ENCODE measurements at regions not wholly inside any gene's neighbourhood (a gene's known extent, or its start where the extent isn't known, plus 50 kb on each side); places are given as distances from the start of the nearest gene placed in this dataset.

- TF ChIP-seq CTCF (IDR thresholded peaks at IDR 0.05; ENCODE audit: low read depth, low read length) = no peak
- no peak for DNase-seq (ENCODE audit: low read depth, low spot score)
- H3K4me3 ChIP-seq (ENCODE audit: low read depth, low read length) = no peak overlapping the region
- in situ Hi-C loops (cut with HindIII; ENCODE audit: low sequenced_read_pairs) = no loop called here
Measured at GRCh38 chr6:8159966-8160365, 57.6 kb upstream of the EEF1E1 start.

GRCh38 chr6:8157839-8158238 is 55.5 kb upstream of the EEF1E1 start:
- H3K4me3 ChIP-seq (ENCODE audit: low read depth, low read length) = no peak overlapping the region
- in situ Hi-C loops (cut with HindIII; ENCODE audit: low sequenced_read_pairs) = no loop called here
- no peak for DNase-seq (ENCODE audit: low read depth, low spot score)
- TF ChIP-seq CTCF (IDR thresholded peaks at IDR 0.05; ENCODE audit: low read depth, low read length) = no peak

- no peak for DNase-seq (ENCODE audit: low read depth, low spot score)
- TF ChIP-seq CTCF (IDR thresholded peaks at IDR 0.05; ENCODE audit: low read depth, low read length) = no peak
- in situ Hi-C loops (cut with HindIII; ENCODE audit: low sequenced_read_pairs) = no loop called here
Measured at GRCh38 chr6:8155259-8156012, 53.1 kb upstream of the EEF1E1 start.

More at GRCh38 chr6:8155259-8156012, 53.1 kb upstream of the EEF1E1 start:
- H3K4me3 ChIP-seq (ENCODE audit: low read depth, low read length) = no peak overlapping the region
